IPS-18a (cell line): ENCODE measurements at regions not wholly inside any gene's neighbourhood (a gene's known extent, or its start where the extent isn't known, plus 50 kb on each side); places are given as distances from the start of the nearest gene placed in this dataset.

ENCODE experiments used
- H3K27ac ChIP-seq: one replicate; pipeline ENCODE4 v1.5.1; 2013; ENCODE audit warnings: low read length
- H3K27me3 ChIP-seq: one replicate; pipeline ENCODE4 v1.6.1; 2013; ENCODE audit warnings: mild to moderate bottlenecking, low read length; ENCODE audit not compliant: control insufficient read depth, insufficient read depth
- H3K36me3 ChIP-seq: one replicate; pipeline ENCODE4 v1.6.1; 2013; ENCODE audit warnings: low read depth, low read length; ENCODE audit not compliant: control insufficient read depth
- H3K4me1 ChIP-seq: one replicate; pipeline ENCODE4 v1.6.1; 2013; ENCODE audit warnings: low read depth, low read length; ENCODE audit not compliant: control insufficient read depth
- H3K4me3 ChIP-seq: one replicate; pipeline ENCODE4 v1.5.1; 2013; ENCODE audit warnings: low read length
- H3K9ac ChIP-seq: one replicate; pipeline ENCODE4 v1.6.1; 2013; ENCODE audit warnings: mild to moderate bottlenecking, low read length, moderate library complexity
- H3K9me3 ChIP-seq: one replicate; pipeline ENCODE4 v1.6.1; 2013; ENCODE audit warnings: low read depth, low read length; ENCODE audit not compliant: control insufficient read depth

- H3K27ac ChIP-seq, result no peak overlapping the region
- H3K27me3 ChIP-seq, result no peaks in the 10 kb centered on the region
- H3K4me1 ChIP-seq, result no peaks in the 10 kb centered on the region
- H3K9ac ChIP-seq, result no peak overlapping the region
- H3K4me3 ChIP-seq, result no peak overlapping the region
- H3K36me3 ChIP-seq, result no peaks in the 10 kb centered on the region
- no peaks in the 10 kb centered on the region for H3K9me3 ChIP-seq
These were observed 59.0 kb upstream of the AFDN start for GRCh38 chr6:167767715-167768107.

- Histone ChIP-seq H3K9ac (no peak overlapping the region), H3K4me3 (no peak overlapping the region), H3K27ac (no peak overlapping the region), H3K36me3 (no peaks in the 10 kb centered on the region), H3K9me3 (no peaks in the 10 kb centered on the region), H3K4me1 (no peaks in the 10 kb centered on the region), H3K27me3 (no peaks in the 10 kb centered on the region)
These were observed 58.1 kb upstream of the AFDN start for GRCh38 chr6:167768471-167769215.

DNA sequence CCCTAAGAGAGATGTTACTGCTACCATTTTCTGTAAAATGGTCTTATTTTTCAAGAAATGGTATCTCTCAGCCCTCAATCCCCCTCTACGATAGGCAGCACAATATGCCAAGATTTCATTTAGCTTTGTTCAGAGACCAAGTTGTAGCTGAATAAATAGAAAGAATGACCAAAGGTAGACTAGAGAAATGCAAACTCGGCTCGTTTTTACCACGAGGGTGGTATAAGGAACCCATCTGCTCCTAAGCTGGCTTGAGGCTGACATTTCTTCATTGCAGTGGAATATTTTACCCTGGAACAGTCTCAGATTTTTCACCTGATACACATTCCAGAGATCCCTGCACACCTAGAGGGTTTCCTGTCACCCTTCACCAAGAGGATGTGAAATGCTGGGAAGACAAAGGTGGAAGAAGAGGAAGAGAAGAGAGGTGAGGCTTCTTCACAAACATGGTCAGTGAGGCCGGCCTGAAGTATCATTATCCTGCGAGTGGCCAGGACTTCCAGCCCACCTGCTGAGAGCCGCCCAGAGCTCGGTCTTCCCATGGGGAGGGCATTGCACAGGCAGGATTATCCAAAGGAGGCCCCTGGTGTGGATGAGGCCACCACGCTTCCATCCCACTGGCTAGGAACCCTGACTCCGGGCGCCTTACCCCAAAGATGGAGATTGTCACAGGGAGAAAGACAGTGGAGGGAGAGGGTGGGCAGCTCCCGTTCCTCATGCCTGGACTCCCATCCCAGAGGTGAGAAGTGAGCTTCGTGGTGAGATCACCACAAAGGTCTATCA lies 57.1 kb upstream of the AFDN start:
- H3K9me3 ChIP-seq, result no peaks in the 10 kb centered on the region
- H3K4me3 ChIP-seq, result no peak overlapping the region
- H3K9ac ChIP-seq, result no peak overlapping the region
- H3K36me3 ChIP-seq, result no peaks in the 10 kb centered on the region
- no peak overlapping the region for H3K27ac ChIP-seq
- no peaks in the 10 kb centered on the region for H3K4me1 ChIP-seq
- no peaks in the 10 kb centered on the region for H3K27me3 ChIP-seq

DNA sequence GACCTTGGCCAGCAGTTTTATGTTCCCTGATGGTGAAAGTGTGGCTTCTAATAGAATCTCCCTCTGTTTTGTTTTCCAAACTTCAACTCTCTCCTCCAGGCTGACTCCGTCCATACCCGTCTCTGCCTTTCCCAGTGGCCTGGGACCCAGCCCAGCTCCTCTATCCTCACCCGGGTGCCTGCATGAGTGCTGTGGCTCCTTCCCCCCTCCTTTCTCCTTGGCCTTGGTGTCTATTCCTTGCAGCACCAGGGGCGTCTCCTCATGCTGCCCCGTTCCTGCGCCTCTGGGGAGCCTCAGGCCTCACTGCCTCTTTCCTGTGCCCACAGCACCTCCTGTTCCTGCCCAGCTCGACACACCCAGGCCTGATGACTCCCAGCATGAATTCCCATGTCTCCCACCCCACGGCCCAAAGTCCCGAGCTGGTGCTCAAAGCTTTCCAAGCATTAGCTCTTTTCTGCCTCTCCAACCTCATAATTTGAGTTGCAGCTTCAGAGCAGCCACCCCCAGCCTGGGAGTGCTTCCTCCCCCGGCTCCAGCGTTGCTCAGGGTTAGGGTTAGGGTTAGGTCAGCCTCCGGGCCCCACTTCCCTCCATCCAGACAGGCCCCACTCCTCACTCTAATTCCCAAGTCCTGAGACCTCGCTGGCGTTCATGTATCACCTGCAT lies 56.3 kb upstream of the AFDN start:
- H3K4me3 ChIP-seq, result no peak overlapping the region
- no peaks in the 10 kb centered on the region for H3K9me3 ChIP-seq
- no peak overlapping the region for H3K9ac ChIP-seq
- no peaks in the 10 kb centered on the region for H3K4me1 ChIP-seq
- H3K36me3 ChIP-seq, result no peaks in the 10 kb centered on the region
- H3K27me3 ChIP-seq, result no peaks in the 10 kb centered on the region
- no peak overlapping the region for H3K27ac ChIP-seq

DNA sequence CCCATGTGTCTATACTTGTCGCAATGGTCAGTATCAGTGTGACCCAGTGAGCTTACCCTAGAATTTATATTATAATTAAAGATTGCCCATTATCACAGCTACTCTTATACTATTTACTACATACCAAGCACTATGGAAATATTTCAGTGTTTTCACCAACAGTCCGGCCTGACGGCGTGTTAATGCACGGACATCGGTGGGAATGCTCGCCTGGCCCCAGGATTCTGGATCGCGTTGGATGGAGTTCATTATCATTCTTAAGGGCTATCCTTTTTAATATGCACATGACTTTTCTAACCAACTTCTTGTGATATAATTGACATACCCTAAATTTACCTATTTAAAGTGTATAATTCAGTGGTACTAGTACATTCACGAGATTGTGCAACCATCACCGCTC lies 51.8 kb upstream of the AFDN start:
- Histone ChIP-seq H3K4me3 (no peak overlapping the region), H3K4me1 (no peaks in the 10 kb centered on the region), H3K27ac (no peak overlapping the region), H3K9ac (no peak overlapping the region), H3K9me3 (no peaks in the 10 kb centered on the region), H3K27me3 (no peaks in the 10 kb centered on the region), H3K36me3 (no peaks in the 10 kb centered on the region)

DNA sequence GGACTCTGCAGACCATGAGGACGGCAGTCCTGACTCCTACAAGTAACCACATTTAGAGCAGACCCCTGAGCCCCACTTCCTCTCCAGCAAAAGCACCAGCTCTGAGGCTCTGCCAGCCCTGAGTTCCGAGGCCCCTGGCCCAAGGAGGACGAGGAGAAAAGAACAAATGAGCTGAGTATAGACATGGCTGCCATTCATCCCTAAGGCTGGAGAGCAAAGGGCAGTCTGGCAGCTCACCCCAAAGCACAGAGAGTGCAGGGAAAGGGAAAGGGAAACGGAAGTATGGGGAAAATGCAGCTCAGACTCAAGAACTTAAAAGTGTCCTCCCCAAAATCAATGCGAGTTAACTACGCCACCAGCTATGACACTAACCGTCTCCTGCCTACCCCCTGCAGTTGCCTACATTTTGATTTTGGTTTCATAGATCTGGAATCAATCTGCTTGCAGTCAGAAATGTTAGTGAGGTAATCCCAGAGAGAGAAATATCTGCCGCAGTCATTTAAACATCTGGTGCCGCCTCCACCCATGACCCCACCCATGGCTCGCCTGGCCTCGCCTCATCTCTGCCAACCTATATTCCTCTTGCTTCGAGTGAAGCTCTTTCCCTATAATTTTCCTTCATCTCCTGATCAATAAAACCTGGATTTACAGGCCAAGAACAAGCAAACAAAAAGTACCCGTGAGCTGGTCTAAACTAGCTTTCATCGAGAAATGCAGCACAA lies 49.6 kb upstream of the AFDN start:
- Histone ChIP-seq H3K4me1 (no peaks in the 10 kb centered on the region), H3K9me3 (no peaks in the 10 kb centered on the region), H3K4me3 (no peak overlapping the region), H3K27ac (no peak overlapping the region), H3K27me3 (no peaks in the 10 kb centered on the region), H3K9ac (no peak overlapping the region), H3K36me3 (no peaks in the 10 kb centered on the region)
